Neural cell (in vitro differentiated cells): ENCODE measurements at regions not wholly inside any gene's neighbourhood (a gene's known extent, or its start where the extent isn't known, plus 50 kb on each side); places are given as distances from the start of the nearest gene placed in this dataset.

ENCODE experiments used
- EP300 ChIP-seq: fragments of 450-650 bp; conservative IDR thresholded peaks from 2 replicates; pipeline ENCODE4 v1.6.1; 2014; ENCODE audit warnings: antibody characterized with exemption, mild to moderate bottlenecking, moderate library complexity; ENCODE audit not compliant: poor library complexity, severe bottlenecking
- EZH2 ChIP-seq: fragments of 200-600, 300-800 bp; shearing (Covaris generic), sonication (generic); IDR thresholded peaks from 2 replicates; pipeline ENCODE4 v1.6.1; 2014; ENCODE audit warnings: antibody characterized with exemption, low read length, borderline replicate concordance, mild to moderate bottlenecking; ENCODE audit not compliant: insufficient read depth, poor library complexity, severe bottlenecking
- MXI1 ChIP-seq: fragments of 450-650 bp; conservative IDR thresholded peaks from 2 replicates; pipeline ENCODE4 v1.6.1; 2014; ENCODE audit warnings: antibody characterized with exemption, mild to moderate bottlenecking; ENCODE audit not compliant: poor library complexity, severe bottlenecking
- POLR2AphosphoS5 ChIP-seq: IDR thresholded peaks from 2 replicates; pipeline ENCODE4 v1.6.1; 2012
- RAD21 ChIP-seq: fragments of 450-650 bp; conservative IDR thresholded peaks from 2 replicates; pipeline ENCODE4 v1.6.1; 2014; ENCODE audit warnings: antibody characterized with exemption, mild to moderate bottlenecking, moderate library complexity
- REST ChIP-seq: IDR thresholded peaks from 2 replicates; pipeline ENCODE4 v1.6.1; 2012; ENCODE audit warnings: borderline replicate concordance
- SMC3 ChIP-seq: fragments of 450-650 bp; conservative IDR thresholded peaks from 2 replicates; pipeline ENCODE4 v1.6.1; 2014; ENCODE audit warnings: antibody characterized with exemption, mild to moderate bottlenecking, moderate library complexity; ENCODE audit not compliant: poor library complexity
- TAF1 ChIP-seq: IDR thresholded peaks from 2 replicates; pipeline ENCODE4 v1.6.1; 2012; ENCODE audit warnings: low read depth
- TF ChIP-seq, protein P1 (sequence below): fragments of 450-650 bp; IDR thresholded peaks from 2 replicates; pipeline ENCODE4 v1.5.1; 2014; ENCODE audit warnings: antibody characterized with exemption, mild to moderate bottlenecking, moderate library complexity; ENCODE audit not compliant: poor library complexity, severe bottlenecking

GRCh38 chr20:60894091-60894490, 358.0 kb upstream of the CDH4 start:
- TF ChIP-seq, protein P1, sequence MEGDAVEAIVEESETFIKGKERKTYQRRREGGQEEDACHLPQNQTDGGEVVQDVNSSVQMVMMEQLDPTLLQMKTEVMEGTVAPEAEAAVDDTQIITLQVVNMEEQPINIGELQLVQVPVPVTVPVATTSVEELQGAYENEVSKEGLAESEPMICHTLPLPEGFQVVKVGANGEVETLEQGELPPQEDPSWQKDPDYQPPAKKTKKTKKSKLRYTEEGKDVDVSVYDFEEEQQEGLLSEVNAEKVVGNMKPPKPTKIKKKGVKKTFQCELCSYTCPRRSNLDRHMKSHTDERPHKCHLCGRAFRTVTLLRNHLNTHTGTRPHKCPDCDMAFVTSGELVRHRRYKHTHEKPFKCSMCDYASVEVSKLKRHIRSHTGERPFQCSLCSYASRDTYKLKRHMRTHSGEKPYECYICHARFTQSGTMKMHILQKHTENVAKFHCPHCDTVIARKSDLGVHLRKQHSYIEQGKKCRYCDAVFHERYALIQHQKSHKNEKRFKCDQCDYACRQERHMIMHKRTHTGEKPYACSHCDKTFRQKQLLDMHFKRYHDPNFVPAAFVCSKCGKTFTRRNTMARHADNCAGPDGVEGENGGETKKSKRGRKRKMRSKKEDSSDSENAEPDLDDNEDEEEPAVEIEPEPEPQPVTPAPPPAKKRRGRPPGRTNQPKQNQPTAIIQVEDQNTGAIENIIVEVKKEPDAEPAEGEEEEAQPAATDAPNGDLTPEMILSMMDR: peak; percentile 14
- TF ChIP-seq TAF1 (no peak), SMC3 (no peak), MXI1 (no peak), EZH2 (no peak), EP300 (no peak), POLR2AphosphoS5 (no peak), REST (no peak), RAD21 (no peak)
